ENCODE measurements at regions not wholly inside any gene's neighbourhood (a gene's known extent, or its start where the extent isn't known, plus 50 kb on each side); places are given as distances from the start of the nearest gene placed in this dataset.

DNA sequence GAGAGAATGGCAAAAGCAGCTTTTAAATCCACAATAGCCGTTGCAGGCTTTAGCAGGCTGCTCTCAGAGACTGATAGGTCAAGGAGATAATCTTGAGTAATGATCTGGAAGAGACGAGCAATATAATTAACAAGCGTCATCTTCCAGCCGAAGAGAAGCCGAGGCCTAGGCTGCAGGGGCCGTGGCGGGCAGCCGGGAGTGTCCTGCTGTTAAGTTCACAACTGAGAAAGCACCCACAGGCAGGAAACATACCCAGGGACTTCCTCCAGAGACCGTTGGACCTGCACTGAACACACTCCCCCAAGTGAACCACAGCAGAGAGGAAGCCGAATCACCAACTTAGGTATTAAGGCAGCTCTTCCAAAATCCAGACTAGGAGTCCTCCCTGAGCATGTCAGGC is 182.3 kb downstream of the IRX2 start:
- Mint-ChIP-seq H3K9me3 (ENCODE audit: unreplicated experiment) (peaks cover 5% of the 10 kb centered on the region), H3K27me3 (ENCODE audit: unreplicated experiment) (peaks cover 4% of the 10 kb centered on the region), H3K36me3 (ENCODE audit: unreplicated experiment) (peaks cover 9% of the 10 kb centered on the region), H3K4me3 (ENCODE audit: unreplicated experiment) (no peak overlapping the region), H3K27ac (ENCODE audit: unreplicated experiment) (no peak overlapping the region), H3K4me1 (ENCODE audit: low read depth, unreplicated experiment) (no peaks in the 10 kb centered on the region)
- TF ChIP-seq, protein P1, sequence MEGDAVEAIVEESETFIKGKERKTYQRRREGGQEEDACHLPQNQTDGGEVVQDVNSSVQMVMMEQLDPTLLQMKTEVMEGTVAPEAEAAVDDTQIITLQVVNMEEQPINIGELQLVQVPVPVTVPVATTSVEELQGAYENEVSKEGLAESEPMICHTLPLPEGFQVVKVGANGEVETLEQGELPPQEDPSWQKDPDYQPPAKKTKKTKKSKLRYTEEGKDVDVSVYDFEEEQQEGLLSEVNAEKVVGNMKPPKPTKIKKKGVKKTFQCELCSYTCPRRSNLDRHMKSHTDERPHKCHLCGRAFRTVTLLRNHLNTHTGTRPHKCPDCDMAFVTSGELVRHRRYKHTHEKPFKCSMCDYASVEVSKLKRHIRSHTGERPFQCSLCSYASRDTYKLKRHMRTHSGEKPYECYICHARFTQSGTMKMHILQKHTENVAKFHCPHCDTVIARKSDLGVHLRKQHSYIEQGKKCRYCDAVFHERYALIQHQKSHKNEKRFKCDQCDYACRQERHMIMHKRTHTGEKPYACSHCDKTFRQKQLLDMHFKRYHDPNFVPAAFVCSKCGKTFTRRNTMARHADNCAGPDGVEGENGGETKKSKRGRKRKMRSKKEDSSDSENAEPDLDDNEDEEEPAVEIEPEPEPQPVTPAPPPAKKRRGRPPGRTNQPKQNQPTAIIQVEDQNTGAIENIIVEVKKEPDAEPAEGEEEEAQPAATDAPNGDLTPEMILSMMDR (IDR thresholded peaks at IDR 0.05; ENCODE audit: partially characterized antibody, unreplicated experiment): no peak
- DNase-seq: no peak

DNA sequence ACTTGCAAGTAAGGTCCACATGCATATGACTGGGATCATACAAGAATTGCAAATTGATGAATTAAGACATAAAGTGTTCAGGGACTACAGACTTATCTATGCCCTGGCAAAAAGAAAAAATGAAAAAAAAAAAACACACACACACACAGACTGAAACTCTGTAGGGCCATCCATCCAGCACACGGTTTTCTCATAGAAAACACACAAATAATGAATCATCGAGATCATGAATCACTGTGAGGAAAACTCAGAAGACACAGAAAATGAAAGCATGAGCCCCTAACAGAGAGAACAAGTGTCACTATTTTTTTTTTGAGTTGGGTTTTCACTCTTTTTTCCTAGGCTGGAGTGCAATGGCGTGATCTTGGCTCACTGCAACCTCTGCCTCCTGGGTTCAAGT is 185.2 kb downstream of the IRX2 start:
- TF ChIP-seq, protein P1 (IDR thresholded peaks at IDR 0.05; ENCODE audit: partially characterized antibody, unreplicated experiment): no peak
- Mint-ChIP-seq H3K27ac (ENCODE audit: unreplicated experiment) (no peak overlapping the region), H3K36me3 (ENCODE audit: unreplicated experiment) (peaks cover 16% of the 10 kb centered on the region), H3K4me1 (ENCODE audit: low read depth, unreplicated experiment) (no peaks in the 10 kb centered on the region), H3K4me3 (ENCODE audit: unreplicated experiment) (no peak overlapping the region), H3K9me3 (ENCODE audit: unreplicated experiment) (peaks cover 7% of the 10 kb centered on the region), H3K27me3 (ENCODE audit: unreplicated experiment) (peaks cover 4% of the 10 kb centered on the region)
- DNase-seq: no peak

DNA sequence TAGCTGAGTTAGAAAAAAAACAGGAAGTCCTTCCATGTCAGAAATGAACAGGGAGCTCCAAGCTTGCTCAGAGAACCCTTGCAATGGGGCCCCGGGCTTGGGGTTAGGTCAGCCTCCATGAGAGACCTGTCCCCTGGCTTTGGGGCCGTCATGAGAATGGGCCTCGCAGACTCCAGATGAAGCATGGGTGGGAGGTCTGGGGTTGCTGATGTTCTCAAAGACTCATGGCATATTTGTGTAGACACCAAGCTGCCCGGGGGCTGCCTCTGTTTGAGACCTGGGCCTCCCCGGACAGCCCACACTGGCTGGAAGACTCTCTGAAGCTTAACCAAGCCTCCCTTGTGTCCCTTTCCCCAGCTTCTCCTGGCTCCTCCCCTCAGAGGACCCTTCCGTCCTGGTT is 186.3 kb downstream of the IRX2 start:
- peaks cover 7% of the 10 kb centered on the region for H3K9me3 Mint-ChIP-seq (ENCODE audit: unreplicated experiment)
- no peaks in the 10 kb centered on the region for H3K4me1 Mint-ChIP-seq (ENCODE audit: low read depth, unreplicated experiment)
- H3K4me3 Mint-ChIP-seq (ENCODE audit: unreplicated experiment): no peak overlapping the region
- TF ChIP-seq, protein P1 (IDR thresholded peaks at IDR 0.05; ENCODE audit: partially characterized antibody, unreplicated experiment): no peak
- no peak overlapping the region for H3K27ac Mint-ChIP-seq (ENCODE audit: unreplicated experiment)
- no peak for DNase-seq
- H3K36me3 Mint-ChIP-seq (ENCODE audit: unreplicated experiment): peaks cover 16% of the 10 kb centered on the region
- H3K27me3 Mint-ChIP-seq (ENCODE audit: unreplicated experiment): peaks cover 4% of the 10 kb centered on the region

DNA sequence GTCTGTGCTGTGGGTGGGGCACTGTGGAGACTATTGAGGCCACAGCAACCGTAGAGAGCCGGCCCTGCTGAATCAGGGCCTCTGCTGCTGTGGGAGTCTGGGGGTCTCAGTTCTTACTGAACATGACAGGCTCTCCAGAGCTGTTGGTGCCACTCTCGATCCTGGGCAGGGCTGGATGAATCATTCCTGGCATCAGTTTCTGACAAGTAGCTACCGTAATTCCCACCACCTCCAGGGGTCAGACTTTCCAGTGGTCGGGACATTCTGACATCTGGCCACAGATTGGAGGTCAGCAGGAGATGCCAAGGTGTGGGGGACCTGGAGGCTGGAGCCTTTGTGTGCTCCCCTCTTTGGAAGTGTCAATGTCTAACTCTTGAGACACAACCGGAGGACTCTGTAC is 188.4 kb downstream of the IRX2 start:
- Mint-ChIP-seq H3K9me3 (ENCODE audit: unreplicated experiment) (peaks cover 7% of the 10 kb centered on the region), H3K27ac (ENCODE audit: unreplicated experiment) (no peak overlapping the region), H3K27me3 (ENCODE audit: unreplicated experiment) (peaks cover 2% of the 10 kb centered on the region), H3K4me1 (ENCODE audit: low read depth, unreplicated experiment) (no peaks in the 10 kb centered on the region), H3K36me3 (ENCODE audit: unreplicated experiment) (peaks cover 15% of the 10 kb centered on the region), H3K4me3 (ENCODE audit: unreplicated experiment) (no peak overlapping the region)
- TF ChIP-seq, protein P1 (IDR thresholded peaks at IDR 0.05; ENCODE audit: partially characterized antibody, unreplicated experiment): no peak
- no peak for DNase-seq

DNA sequence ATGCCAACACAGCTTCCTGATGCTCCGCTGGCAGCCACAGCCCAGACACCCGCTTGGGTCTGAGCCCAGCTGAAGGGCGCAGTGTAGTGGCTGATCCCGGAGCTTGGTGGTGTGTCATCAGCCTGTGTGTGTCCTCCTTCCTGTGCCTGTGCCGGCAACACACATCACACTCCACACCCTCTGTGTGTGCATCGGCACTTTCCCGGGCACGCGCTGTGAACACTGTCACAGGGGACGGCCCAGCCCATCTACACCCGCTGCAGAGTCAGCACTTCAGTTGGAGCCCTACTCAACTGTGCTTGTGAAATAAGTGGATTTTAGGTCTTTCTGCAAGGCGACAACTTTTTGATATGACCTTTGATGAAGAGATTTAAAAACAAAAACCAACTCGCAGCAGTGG is 189.4 kb downstream of the IRX2 start:
- TF ChIP-seq, protein P1 (IDR thresholded peaks at IDR 0.05; ENCODE audit: partially characterized antibody, unreplicated experiment): no peak
- H3K4me1 Mint-ChIP-seq (ENCODE audit: low read depth, unreplicated experiment): no peaks in the 10 kb centered on the region
- H3K27me3 Mint-ChIP-seq (ENCODE audit: unreplicated experiment): no peaks in the 10 kb centered on the region
- peaks cover 2% of the 10 kb centered on the region for H3K9me3 Mint-ChIP-seq (ENCODE audit: unreplicated experiment)
- H3K4me3 Mint-ChIP-seq (ENCODE audit: unreplicated experiment): no peak overlapping the region
- peaks cover 7% of the 10 kb centered on the region for H3K36me3 Mint-ChIP-seq (ENCODE audit: unreplicated experiment)
- H3K27ac Mint-ChIP-seq (ENCODE audit: unreplicated experiment): no peak overlapping the region
- DNase-seq: no peak

All from glutamatergic neuron (in vitro differentiated cells).